CD4-positive, alpha-beta T cell treated with Interleukin-17A for 1 hour (primary cell): ENCODE measurements at regions not wholly inside any gene's neighbourhood (a gene's known extent, or its start where the extent isn't known, plus 50 kb on each side); places are given as distances from the start of the nearest gene placed in this dataset.

Source experiments
- DNase-seq: peaks from one replicate; pipeline ENCODE4 v3.0.0-alpha.2; 2020

DNA sequence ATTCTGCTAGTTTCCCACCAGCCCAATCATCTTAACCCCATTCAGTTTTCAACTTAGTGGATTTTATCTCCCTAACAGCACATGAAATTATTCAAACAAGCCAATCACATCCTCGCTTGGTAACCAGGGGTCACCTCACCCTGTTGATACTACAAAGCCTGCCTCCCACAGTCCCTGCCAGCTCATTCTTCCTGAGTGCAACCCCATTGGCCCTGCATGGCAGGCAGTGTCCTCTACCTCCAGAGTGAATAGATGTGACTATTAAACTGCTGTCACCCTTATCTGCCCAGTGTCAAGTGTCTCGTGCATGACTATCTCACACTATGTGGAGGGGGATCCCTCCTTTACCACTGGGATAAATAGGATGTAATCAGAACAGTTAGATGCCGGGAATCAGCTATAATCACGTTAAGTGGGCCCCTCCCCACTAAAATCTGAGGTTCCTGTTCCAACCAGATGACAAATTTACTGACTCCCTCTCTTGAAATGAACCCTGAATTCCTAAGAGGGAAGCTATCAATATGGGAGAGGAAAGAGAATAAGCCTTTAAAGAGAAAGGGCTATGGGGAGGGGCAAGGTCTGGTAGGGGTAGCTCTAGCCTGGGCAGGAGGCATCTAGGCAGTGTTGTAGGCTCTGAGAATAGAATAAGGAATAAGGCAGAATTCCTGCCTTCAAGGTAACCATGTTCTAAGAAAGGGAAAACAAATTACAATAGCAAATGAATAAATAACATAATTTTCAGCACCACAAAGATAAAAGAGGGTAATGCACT lies 155.9 kb downstream of the SLC30A10 start:
- no peak for DNase-seq

GRCh38 chr1:219771080-219771479 lies 157.3 kb downstream of the SLC30A10 start:
- DNase-seq: no peak

DNA sequence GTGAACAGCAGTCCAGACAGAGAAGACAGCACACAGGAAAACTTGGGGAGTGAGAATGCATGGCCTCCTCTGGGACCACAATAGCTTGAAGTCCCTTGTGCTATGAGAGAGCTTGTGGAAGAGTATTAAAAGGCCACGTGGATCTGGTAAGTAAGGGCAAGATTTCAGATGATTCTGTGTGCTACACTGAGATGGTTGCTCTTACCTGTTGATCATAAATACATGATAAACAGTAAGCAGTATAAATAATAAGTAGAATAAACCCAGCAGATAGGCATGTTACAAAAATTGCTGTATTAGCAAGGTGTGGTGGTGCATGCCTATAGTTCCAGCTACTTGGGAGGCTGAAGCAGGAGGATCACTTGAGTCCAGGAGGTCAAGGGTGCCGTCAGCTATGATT lies 150.4 kb upstream of the ZC3H11B start:
- no peak for DNase-seq

- no peak for DNase-seq
Observed at GRCh38 chr1:219761208-219761860, 148.4 kb upstream of the ZC3H11B start.

GRCh38 chr1:219759095-219759494 lies 146.2 kb upstream of the ZC3H11B start:
- no peak for DNase-seq

- DNase-seq: no peak
Observed at GRCh38 chr1:219757890-219758289, 145.0 kb upstream of the ZC3H11B start.

GRCh38 chr1:219755234-219755633 lies 142.3 kb upstream of the ZC3H11B start:
- no peak for DNase-seq

DNA sequence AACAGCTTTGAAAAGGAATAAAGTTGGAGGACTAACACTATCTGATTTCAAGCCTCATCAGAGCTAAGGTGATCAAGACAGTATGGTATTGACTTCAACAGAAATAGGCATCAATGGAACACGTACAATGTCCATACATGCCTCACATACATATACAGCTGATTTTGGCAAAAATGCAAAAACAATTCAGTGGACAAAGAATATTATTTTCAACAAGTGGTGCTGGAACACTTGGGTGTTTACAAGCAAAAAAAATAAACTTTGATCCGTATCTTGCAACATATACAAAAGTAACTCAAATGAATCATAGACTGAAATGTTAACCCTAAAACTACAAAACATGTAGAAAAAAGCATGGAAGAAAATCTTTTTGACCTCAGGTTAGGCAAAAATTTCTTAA lies 141.9 kb upstream of the ZC3H11B start:
- no peak for DNase-seq

GRCh38 chr1:219753914-219754313 lies 141.0 kb upstream of the ZC3H11B start:
- no peak for DNase-seq

- no peak for DNase-seq
Observed at GRCh38 chr1:219752645-219753044, 139.7 kb upstream of the ZC3H11B start.

DNA sequence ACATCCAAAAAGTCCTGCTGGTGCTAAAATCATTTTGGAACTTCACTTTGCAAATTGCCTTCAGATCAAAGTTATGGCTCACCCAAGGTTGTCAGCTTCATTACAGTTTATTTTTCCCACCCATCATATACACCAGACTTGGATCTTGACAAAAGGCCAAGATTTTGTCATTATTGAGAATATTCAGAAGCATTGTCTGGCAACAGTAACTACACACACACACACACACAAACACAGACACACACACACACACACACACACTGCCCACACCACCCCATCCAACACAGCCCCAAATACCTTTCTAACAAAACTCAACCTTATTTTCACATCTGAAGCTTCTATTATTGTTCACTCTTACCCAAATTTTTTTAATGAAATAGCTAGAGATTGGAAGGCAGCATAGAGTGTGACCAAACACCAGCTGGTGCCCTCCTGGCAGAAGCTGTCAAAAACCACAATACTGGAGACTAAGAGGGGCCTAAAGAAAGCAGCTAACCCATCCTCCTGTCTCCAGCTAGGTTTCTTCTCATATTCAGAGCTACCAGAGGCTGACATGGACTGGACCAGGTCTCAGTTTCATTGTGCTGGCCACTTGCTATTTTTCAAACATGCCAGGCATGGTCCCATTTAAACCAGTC lies 139.1 kb upstream of the ZC3H11B start:
- DNase-seq: no peak

- DNase-seq: no peak
Observed at GRCh38 chr1:219749370-219749769, 136.5 kb upstream of the ZC3H11B start.

DNA sequence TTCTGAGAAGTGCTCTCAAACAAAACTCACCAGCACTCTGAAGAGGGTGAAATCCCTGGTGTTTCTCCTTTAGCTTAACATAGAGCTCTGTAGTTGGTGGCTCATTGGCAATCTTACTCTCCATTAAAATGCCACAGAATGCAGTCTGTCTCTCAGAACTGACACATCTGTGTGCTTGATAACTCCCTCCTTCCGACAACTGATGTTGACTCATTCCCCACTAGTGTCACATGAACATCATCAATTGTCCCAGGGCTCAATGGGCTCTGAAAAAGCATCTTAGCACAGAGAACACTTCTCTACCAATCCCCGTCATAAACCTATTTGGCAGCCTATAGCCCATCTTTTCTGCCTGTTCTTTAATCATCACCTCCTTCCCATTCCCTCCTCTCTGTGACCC lies 133.2 kb upstream of the ZC3H11B start:
- no peak for DNase-seq

DNA sequence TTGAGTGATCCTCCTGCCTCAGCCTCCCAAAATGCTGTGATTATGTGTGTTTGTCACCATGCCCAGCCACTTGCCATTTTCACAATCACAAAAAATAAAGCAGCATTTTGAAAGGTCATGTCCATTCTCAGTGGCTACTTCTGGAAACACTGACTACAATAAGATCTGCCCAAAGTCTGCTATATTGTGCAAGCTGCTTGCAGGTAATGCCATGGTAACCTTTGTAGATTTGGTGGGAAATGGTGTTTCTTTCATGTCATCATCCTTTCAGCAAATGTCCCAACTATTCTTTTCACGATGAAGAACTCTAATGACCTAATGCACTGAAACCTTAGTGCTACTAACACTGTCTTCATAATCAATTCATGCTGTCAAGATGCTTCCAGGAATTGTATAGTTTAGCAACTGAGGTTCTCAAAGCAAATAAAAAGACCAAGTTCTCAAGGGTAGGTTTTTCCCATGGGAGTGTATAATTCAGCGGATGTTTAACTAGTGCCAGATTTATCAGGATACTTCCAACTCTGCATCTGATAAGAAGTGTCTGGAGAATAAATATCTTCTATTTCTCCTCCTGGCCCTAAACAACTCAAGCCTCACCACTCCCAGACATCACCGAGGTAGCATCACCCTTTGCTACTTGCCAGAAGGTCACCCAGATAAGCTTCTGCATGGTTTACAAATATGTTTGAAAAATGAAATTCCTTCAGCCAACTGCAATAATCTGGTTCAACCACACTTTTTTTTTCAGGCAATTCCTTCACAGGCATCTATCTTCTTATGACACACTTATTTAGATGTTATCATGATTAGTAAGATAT lies 132.0 kb upstream of the ZC3H11B start:
- no peak for DNase-seq

DNA sequence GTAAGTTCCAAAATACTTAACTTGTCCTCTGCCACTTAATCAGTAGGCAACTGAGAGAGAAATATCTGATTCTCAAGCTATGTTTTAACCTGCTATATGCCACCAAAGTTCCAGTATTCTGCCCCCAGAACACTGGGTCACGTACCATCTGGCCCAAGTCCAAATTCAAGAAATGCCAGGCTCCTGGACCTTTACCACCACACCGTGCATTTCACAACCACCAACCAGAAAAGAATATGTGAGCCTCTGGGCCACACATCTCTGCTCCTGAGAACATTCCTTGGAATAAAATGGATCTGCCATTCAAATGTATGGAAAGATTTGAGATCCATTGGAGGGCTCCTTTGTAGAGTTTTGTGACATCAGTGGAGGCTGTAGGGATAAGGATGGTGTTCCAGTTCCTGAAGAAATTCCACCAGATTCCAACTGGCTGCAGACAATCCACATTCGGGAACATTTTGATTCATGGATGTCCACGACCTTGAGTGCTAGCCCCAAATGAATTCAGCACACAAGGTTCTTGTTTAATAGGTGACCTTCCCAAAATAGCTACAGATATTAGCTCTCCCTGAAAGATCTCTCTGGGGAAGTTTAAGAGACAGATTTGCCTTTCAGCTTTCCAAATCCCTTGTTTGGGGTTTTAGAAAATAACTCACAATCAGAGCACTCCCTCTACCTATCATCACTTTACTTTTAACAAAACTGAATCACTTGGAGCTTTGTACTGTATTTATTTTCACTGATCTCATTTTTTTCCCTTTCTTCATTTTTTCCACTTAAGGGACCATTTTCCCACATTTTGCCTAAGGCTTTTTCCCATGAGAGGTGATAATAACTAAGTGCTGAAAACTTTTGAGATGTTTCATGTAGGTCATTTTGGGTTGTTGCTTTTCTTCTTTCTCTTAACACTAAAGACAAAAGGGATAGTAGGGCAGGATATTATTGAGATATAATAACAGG lies 128.4 kb upstream of the ZC3H11B start:
- DNase-seq: no peak

DNA sequence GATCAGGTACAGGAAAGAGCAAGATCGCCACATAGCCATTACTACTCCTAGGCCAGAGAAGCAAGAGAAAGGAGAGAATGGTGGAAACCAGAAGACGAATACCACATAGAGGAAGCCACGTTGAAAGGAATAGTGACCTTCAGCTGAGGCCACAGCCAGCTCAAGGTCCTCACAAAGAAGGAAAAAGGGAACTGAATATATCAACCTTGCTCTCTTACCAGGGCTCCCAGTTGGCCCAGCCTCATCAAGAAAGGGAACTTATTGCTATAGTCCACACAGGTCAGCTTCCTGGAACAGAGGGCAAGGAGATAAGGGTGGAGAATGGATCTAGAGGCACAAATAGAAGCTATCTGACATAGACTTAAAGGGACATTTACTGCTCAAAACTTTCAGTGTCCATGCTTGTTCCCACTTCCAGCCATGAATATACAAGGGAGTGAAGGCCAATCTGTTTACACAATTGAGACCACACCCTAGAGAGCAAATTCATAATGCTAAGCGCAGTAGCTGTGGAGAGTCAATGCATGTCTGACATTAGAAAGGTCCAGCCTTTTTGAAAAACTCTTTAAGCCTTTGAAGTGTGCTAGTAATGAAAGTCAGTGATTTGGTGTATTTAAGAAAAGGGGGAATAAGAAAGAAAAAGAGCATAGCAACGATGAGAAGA lies 120.7 kb upstream of the ZC3H11B start:
- no peak for DNase-seq

DNA sequence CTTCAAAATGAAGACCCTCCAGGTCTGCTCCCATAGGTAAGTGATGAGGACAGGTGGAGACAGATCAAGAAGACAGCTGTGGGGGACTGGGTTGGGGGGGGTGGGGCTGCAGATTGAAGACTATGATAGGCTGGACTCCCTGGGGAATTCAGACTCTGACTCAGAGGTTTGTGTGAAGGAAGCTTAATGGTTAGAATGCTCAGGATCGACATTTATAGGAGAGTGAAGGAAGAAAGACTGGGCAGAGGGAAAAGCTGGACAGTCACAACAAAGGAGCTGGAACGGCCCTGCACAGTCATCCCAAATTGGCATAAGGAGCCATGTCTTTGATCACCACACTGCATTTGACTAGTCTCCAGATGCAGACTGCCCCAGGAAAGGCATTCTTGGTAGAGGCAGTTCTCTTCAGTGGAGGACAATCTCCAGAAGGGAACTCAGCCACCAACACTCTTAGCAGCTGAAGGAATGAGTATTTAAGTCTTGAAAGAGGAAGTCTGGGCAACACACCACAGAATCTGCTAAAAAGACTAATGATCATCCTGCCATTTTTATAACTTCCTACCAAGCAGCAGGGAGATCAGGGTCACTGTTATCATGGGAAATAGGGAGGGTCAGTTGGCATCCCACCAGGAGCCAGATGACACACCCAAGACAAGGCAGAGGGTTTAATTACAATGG lies 120.0 kb upstream of the ZC3H11B start:
- no peak for DNase-seq

GRCh38 chr1:219731771-219732170 lies 118.9 kb upstream of the ZC3H11B start:
- no peak for DNase-seq

- no peak for DNase-seq
Observed at GRCh38 chr1:219726480-219727272, 113.8 kb upstream of the ZC3H11B start.

GRCh38 chr1:219724440-219724839 lies 111.5 kb upstream of the ZC3H11B start:
- DNase-seq: no peak
